Neural cell (in vitro differentiated cells): ENCODE measurements at regions not wholly inside any gene's neighbourhood (a gene's known extent, or its start where the extent isn't known, plus 50 kb on each side); places are given as distances from the start of the nearest gene placed in this dataset.

Experiments
- H2AFZ ChIP-seq: fragments of 200-600, 300-800 bp; sonication (generic), shearing (Covaris generic); 2 replicates; pipeline ENCODE4 v1.6.0; 2014; ENCODE audit warnings: low read depth, mild to moderate bottlenecking, antibody characterized with exemption, low read length, moderate library complexity
- H3F3A ChIP-seq: fragments of 200-600 bp; shearing (Covaris generic); 2 replicates; pipeline ENCODE4 v1.6.1; 2016; ENCODE audit warnings: mild to moderate bottlenecking, moderate library complexity, mixed read lengths, antibody characterized with exemption, low read length; ENCODE audit not compliant: insufficient read depth, poor library complexity, severe bottlenecking
- H3K27ac ChIP-seq: fragments of 200-600, 300-800 bp; sonication (generic), shearing (Covaris generic); 2 replicates; pipeline ENCODE4 v1.5.1; 2014; ENCODE audit warnings: mild to moderate bottlenecking, low read length, moderate library complexity
- H3K27me3 ChIP-seq: fragments of 300-800, 200-600 bp; sonication (generic), shearing (Covaris generic); 2 replicates; pipeline ENCODE4 v1.6.0; 2014; ENCODE audit warnings: mild to moderate bottlenecking, low read depth, low read length, moderate library complexity; ENCODE audit not compliant: insufficient read depth
- H3K36me3 ChIP-seq: fragments of 300-800, 200-600 bp; sonication (generic), shearing (Covaris generic); 2 replicates; pipeline ENCODE4 v1.5.1; 2014; ENCODE audit warnings: mild to moderate bottlenecking, antibody characterized with exemption, low read length, moderate library complexity; ENCODE audit not compliant: insufficient read depth
- H3K4me2 ChIP-seq: fragments of 300-800, 200-600 bp; sonication (generic), shearing (Covaris generic); 2 replicates; pipeline ENCODE4 v1.6.0; 2014; ENCODE audit warnings: mild to moderate bottlenecking, low read length
- H3K4me3 ChIP-seq: fragments of 300-800, 200-600 bp; sonication (generic), shearing (Covaris generic); 2 replicates; pipeline ENCODE4 v1.5.1; 2014; ENCODE audit warnings: mild to moderate bottlenecking, low read length, moderate library complexity
- H3K79me2 ChIP-seq: fragments of 200-600 bp; shearing (Covaris generic); replicated peaks from 2 replicates; pipeline ENCODE4 v1.6.0; 2014; ENCODE audit warnings: mild to moderate bottlenecking, low read length, moderate library complexity; ENCODE audit not compliant: insufficient read depth
- H3K9ac ChIP-seq: fragments of 300-800, 200-600 bp; sonication (generic), shearing (Covaris generic); 2 replicates; pipeline ENCODE4 v1.6.1; 2016; ENCODE audit warnings: mild to moderate bottlenecking, low read length, mixed read lengths
- H3K9me2 ChIP-seq: fragments of 200-600 bp; shearing (Covaris generic); 2 replicates; pipeline ENCODE4 v1.6.1; 2016; ENCODE audit warnings: mild to moderate bottlenecking, low read length, mixed read lengths; ENCODE audit not compliant: insufficient read depth
- H3K9me3 ChIP-seq: fragments of 200-600, 300-800 bp; sonication (generic), shearing (Covaris generic); 2 replicates; pipeline ENCODE4 v1.6.1; 2016; ENCODE audit warnings: mild to moderate bottlenecking, mixed run types, low read length, moderate library complexity, mixed read lengths
- H4K20me1 ChIP-seq: fragments of 200-600 bp; shearing (Covaris generic); 2 replicates; pipeline ENCODE4 v1.6.1; 2016; ENCODE audit warnings: mild to moderate bottlenecking, mixed run types; ENCODE audit not compliant: insufficient read depth
- CTCF ChIP-seq: fragments of 450-650 bp; IDR thresholded peaks from 2 replicates; pipeline ENCODE4 v1.5.1; 2014; ENCODE audit warnings: antibody characterized with exemption, mild to moderate bottlenecking, moderate library complexity; ENCODE audit not compliant: poor library complexity, severe bottlenecking
- EP300 ChIP-seq: fragments of 450-650 bp; conservative IDR thresholded peaks from 2 replicates; pipeline ENCODE4 v1.6.1; 2014; ENCODE audit warnings: antibody characterized with exemption, mild to moderate bottlenecking, moderate library complexity; ENCODE audit not compliant: poor library complexity, severe bottlenecking
- EZH2 ChIP-seq: fragments of 200-600, 300-800 bp; shearing (Covaris generic), sonication (generic); IDR thresholded peaks from 2 replicates; pipeline ENCODE4 v1.6.1; 2014; ENCODE audit warnings: antibody characterized with exemption, low read length, borderline replicate concordance, mild to moderate bottlenecking; ENCODE audit not compliant: insufficient read depth, poor library complexity, severe bottlenecking
- MXI1 ChIP-seq: fragments of 450-650 bp; conservative IDR thresholded peaks from 2 replicates; pipeline ENCODE4 v1.6.1; 2014; ENCODE audit warnings: antibody characterized with exemption, mild to moderate bottlenecking; ENCODE audit not compliant: poor library complexity, severe bottlenecking
- POLR2AphosphoS5 ChIP-seq: IDR thresholded peaks from 2 replicates; pipeline ENCODE4 v1.6.1; 2012
- RAD21 ChIP-seq: fragments of 450-650 bp; conservative IDR thresholded peaks from 2 replicates; pipeline ENCODE4 v1.6.1; 2014; ENCODE audit warnings: antibody characterized with exemption, mild to moderate bottlenecking, moderate library complexity
- REST ChIP-seq: IDR thresholded peaks from 2 replicates; pipeline ENCODE4 v1.6.1; 2012; ENCODE audit warnings: borderline replicate concordance
- SMC3 ChIP-seq: fragments of 450-650 bp; conservative IDR thresholded peaks from 2 replicates; pipeline ENCODE4 v1.6.1; 2014; ENCODE audit warnings: antibody characterized with exemption, mild to moderate bottlenecking, moderate library complexity; ENCODE audit not compliant: poor library complexity
- TAF1 ChIP-seq: IDR thresholded peaks from 2 replicates; pipeline ENCODE4 v1.6.1; 2012; ENCODE audit warnings: low read depth

GRCh38 chr4:138320030-138320429, 77.9 kb upstream of the SLC7A11 start:
- Histone ChIP-seq H3K9ac (no peak overlapping the region), H3K79me2 (no peaks in the 10 kb centered on the region), H4K20me1 (no peaks in the 10 kb centered on the region), H2AFZ (no peak overlapping the region), H3K27me3 (no peaks in the 10 kb centered on the region), H3K36me3 (no peaks in the 10 kb centered on the region), H3K9me2 (no peaks in the 10 kb centered on the region), H3K9me3 (no peaks in the 10 kb centered on the region), H3K4me3 (no peak overlapping the region), H3F3A (no peaks in the 10 kb centered on the region), H3K4me2 (no peak overlapping the region), H3K27ac (no peak overlapping the region)
- TF ChIP-seq POLR2AphosphoS5 (no peak), EZH2 (no peak), TAF1 (no peak), REST (no peak), CTCF (no peak), RAD21 (no peak), EP300 (no peak), MXI1 (no peak), SMC3 (no peak)

- Histone ChIP-seq H3K79me2 (no peaks in the 10 kb centered on the region), H3K36me3 (no peaks in the 10 kb centered on the region), H3F3A (no peaks in the 10 kb centered on the region), H3K9me3 (no peaks in the 10 kb centered on the region), H3K4me3 (no peak overlapping the region), H3K9ac (no peak overlapping the region), H3K4me2 (no peak overlapping the region), H4K20me1 (no peaks in the 10 kb centered on the region), H2AFZ (no peak overlapping the region), H3K27ac (no peak overlapping the region), H3K27me3 (no peaks in the 10 kb centered on the region), H3K9me2 (no peaks in the 10 kb centered on the region)
- TF ChIP-seq CTCF (no peak), MXI1 (no peak), EP300 (no peak), EZH2 (no peak), TAF1 (no peak), SMC3 (no peak), POLR2AphosphoS5 (no peak), RAD21 (no peak), REST (no peak)
Measured at GRCh38 chr4:138317175-138317748, 75.1 kb upstream of the SLC7A11 start.
